Epithelial cell of proximal tubule (primary cell): ENCODE measurements at regions not wholly inside any gene's neighbourhood (a gene's known extent, or its start where the extent isn't known, plus 50 kb on each side); places are given as distances from the start of the nearest gene placed in this dataset.
"Not testable (repeated sequence)": the region's sequence is repeated elsewhere in the genome, so short reads cannot be mapped to it uniquely, and the experiment has no call there.

Source experiments
- DNase-seq: peaks from one replicate; pipeline ENCODE4 v3.0.0-alpha.2; 2011; ENCODE audit warnings: low read depth
- H3K4me3 ChIP-seq: 2 replicates; pipeline ENCODE4 v1.5.1; 2011; ENCODE audit warnings: low read depth, mild to moderate bottlenecking, low read length
- CTCF ChIP-seq: conservative IDR thresholded peaks from 2 replicates; pipeline ENCODE4 v1.5.1; 2012; ENCODE audit warnings: low read depth, mild to moderate bottlenecking, low read length

- H3K4me3 ChIP-seq, result no peak overlapping the region
- DNase-seq, result no peak
- TF ChIP-seq CTCF, result no peak
These were observed 73.4 kb upstream of the RAPGEF2 start for GRCh38 chr4:159029481-159029880.

- not testable (repeated sequence) for DNase-seq
These were observed 72.6 kb upstream of the RAPGEF2 start for GRCh38 chr4:159030297-159030696.

GRCh38 chr4:159035570-159035969 lies 67.3 kb upstream of the RAPGEF2 start:
- no peak for TF ChIP-seq CTCF
- no peak for DNase-seq
- H3K4me3 ChIP-seq, result no peak overlapping the region

More at GRCh38 chr4:159030297-159030696, 72.6 kb upstream of the RAPGEF2 start:
- not testable (repeated sequence) for H3K4me3 ChIP-seq

- no peak for TF ChIP-seq CTCF
- DNase-seq, result no peak
These were observed 64.3 kb upstream of the RAPGEF2 start for GRCh38 chr4:159038536-159038935.

GRCh38 chr4:159041054-159042034 lies 61.5 kb upstream of the RAPGEF2 start:
- DNase-seq, result no peak
- H3K4me3 ChIP-seq, result no peak overlapping the region
- TF ChIP-seq CTCF, result no peak

More at GRCh38 chr4:159038536-159038935, 64.3 kb upstream of the RAPGEF2 start:
- no peak overlapping the region for H3K4me3 ChIP-seq

- no peak overlapping the region for H3K4me3 ChIP-seq
- no peak for DNase-seq
- no peak for TF ChIP-seq CTCF
These were observed 60.7 kb upstream of the RAPGEF2 start for GRCh38 chr4:159042097-159042605.

GRCh38 chr4:159042868-159043267 lies 60.0 kb upstream of the RAPGEF2 start:
- no peak overlapping the region for H3K4me3 ChIP-seq
- DNase-seq, result no peak
- TF ChIP-seq CTCF, result no peak
